Left ventricle myocardium superior (tissue), 1 donor: ENCODE measurements at regions not wholly inside any gene's neighbourhood (a gene's known extent, or its start where the extent isn't known, plus 50 kb on each side); places are given as distances from the start of the nearest gene placed in this dataset.
"Not testable (repeated sequence)": the region's sequence is repeated elsewhere in the genome, so short reads cannot be mapped to it uniquely, and the experiment has no call there.

ENCODE experiments used
- ATAC-seq: fragments of 200-7000 bp; cut with Tn5 transposase; one replicate; pipeline ENCODE4 v1.9.1; 2020; ENCODE audit warnings: mild to moderate bottlenecking, moderate library complexity
- DNase-seq: peaks from one replicate; pipeline ENCODE4 v3.0.0-alpha.2; 2020
- intact Hi-C: fragments of 100-400 bp; cut with micrococcal nuclease; formaldehyde crosslinking; loops from one replicate; pipeline ENCODE4 v1.11.0; 2022
- donor health status: DM: no; HTN: yes; CAD: no; lungs with severe emphysema.

- intact Hi-C loops, result no loop called here
- ATAC-seq, result peak; percentile 63
Observed at GRCh38 chr2:160582490-160583145, 89.0 kb upstream of the RBMS1 start.

GRCh38 chr2:160583146-160583535 lies 89.5 kb upstream of the RBMS1 start:
- DNase-seq (no peak), ATAC-seq (peak; percentile 80)
- intact Hi-C loops, result no loop called here

More at GRCh38 chr2:160582490-160583145, 89.0 kb upstream of the RBMS1 start:
- no peak for DNase-seq

GRCh38 chr2:160583813-160584537 lies 90.4 kb upstream of the RBMS1 start:
- peak; percentile 43 for ATAC-seq
- intact Hi-C loops, result no loop called here
- no peak for DNase-seq

- intact Hi-C loops, result no loop called here
- DNase-seq (no peak), ATAC-seq (peak; percentile 35)
Observed at GRCh38 chr2:160584972-160585494, 91.4 kb upstream of the RBMS1 start.

DNA sequence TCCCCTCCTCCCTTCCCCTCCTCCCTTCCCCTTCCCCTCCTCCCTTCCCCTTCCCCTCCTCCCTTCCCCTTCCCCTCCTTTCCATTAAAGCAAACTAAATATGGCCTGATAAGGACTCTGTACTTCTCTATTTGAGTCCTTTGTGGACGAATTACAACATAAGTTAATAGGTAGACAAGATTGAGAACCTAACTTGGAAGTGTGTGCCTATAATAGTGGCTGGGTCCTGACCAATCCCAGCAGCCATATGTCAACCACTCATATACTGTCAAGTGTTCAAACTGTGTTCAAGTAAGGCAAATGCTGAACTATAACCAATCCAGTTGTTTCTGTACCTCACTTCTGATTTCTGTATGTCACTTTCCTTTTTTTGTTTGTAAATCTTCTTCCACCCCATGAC lies 97.1 kb upstream of the RBMS1 start:
- intact Hi-C loops, result no loop called here
- DNase-seq (no peak), ATAC-seq (no peak)

DNA sequence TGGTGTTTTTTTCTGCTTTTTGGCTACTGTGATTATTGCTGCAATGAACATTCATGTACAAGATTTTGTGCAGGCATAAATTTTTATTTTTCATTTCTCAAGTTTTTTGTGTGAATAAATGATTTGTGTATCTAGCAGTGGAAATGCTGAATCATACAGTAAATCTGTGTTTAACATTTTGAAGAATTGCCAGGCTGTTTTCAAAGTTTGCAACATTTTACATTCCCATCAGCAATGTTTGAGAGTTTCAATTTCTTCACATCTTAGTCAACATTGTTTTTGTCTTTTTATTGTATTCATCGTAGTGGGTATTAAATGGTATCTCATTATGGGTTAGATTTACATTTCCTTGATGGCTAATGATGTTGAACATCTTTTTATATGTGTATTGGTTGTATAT lies 98.8 kb upstream of the RBMS1 start:
- intact Hi-C loops, result no loop called here

GRCh38 chr2:160592993-160593392 lies 99.4 kb upstream of the RBMS1 start:
- intact Hi-C loops, result no loop called here
- ATAC-seq (no peak), DNase-seq (no peak)

More for the DNA sequence above, 98.8 kb upstream of the RBMS1 start:
- no peak for DNase-seq
- no peak for ATAC-seq

DNA sequence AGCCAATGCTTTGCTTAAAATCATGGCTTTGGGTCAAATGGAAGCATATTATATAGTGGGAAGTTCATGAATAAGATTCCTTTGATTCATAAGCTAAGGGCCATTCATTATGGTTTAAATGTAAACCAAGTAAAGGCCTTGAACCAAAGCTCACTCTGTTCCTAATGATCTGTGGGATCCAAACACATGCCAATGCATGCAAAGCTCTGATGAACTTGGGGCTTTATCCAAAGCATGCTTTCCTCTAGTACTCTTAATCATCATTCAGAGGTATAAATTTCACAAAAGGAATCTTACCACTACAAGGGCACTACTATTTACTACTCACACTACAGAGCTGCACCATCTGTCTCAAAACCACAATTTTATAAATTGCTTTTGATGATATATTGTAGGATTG lies 102.8 kb upstream of the RBMS1 start:
- ATAC-seq (no peak), DNase-seq (no peak)
- intact Hi-C loops, result no loop called here

GRCh38 chr2:160600437-160600836 lies 106.8 kb upstream of the RBMS1 start:
- ATAC-seq, intact Hi-C loops, DNase-seq: not testable (repeated sequence)

- intact Hi-C loops, result no loop called here
- DNase-seq (no peak), ATAC-seq (no peak)
Observed at GRCh38 chr2:160602073-160602472, 108.5 kb upstream of the RBMS1 start.

GRCh38 chr2:160603771-160604510 lies 110.3 kb upstream of the RBMS1 start:
- ATAC-seq (no peak), DNase-seq (no peak)
- intact Hi-C loops, result no loop called here

DNA sequence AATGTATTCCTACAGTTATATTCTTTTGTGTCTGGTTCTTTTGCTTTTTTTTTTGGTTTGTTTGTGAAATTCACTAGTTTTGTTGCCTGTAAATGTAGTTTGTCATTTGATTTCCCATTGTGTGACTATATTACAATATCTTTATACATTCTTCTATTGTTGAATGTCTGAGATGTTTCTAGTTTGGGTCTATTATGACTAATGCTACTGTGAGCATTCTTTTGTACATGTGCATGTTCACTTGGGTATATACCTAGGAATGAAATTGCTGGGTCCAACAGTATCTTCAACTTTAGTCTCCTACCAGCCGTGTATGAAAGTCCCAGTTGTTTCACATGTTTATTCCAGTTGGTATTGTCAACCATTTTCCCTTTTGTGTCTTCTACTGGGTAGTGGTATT lies 112.7 kb upstream of the RBMS1 start:
- intact Hi-C loops, result no loop called here
- ATAC-seq (no peak), DNase-seq (no peak)

DNA sequence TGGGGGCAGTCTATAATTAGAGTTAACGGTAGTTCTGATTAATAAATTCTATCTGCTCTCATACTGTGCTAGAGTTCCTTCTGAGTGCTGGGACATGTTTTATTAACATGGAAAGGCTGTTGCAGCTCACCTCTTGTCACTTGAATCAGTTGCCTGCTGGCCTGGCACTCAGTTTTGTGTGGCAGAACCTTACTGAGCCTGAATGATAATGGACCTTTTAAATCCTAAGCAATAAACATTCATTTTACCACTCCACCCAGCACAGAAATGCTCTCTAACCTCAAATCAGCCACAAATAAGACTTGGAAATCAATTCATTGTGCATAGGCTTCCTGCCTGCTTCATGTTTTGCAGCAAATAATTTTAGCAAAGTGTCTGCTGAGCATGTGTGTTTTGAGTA lies 115.0 kb upstream of the RBMS1 start:
- DNase-seq (no peak), ATAC-seq (peak; percentile 53)
- intact Hi-C loops, result no loop called here

DNA sequence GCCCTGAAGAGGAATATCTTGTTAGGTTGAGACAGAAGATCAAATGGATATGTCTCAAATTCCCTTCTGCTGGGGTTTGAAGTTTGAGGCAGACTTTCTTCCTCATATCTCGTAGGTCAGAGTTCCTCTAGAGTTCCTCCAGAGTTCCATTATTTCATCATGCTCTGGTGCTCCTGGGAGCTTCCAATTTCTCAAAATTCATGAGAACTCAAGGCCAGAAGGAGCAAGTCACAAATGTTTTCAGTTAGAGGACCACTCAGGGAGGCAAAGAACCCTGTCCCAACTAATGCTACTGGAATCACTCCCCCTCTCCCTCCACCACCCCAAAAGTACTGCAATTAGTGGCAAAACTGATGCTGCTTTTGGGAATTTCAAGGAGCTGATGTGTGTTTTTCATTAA lies 115.7 kb upstream of the RBMS1 start:
- DNase-seq (no peak), ATAC-seq (peak; percentile 60)
- intact Hi-C loops, result no loop called here

- intact Hi-C loops, result no loop called here
- ATAC-seq, result no peak
- no peak for DNase-seq
Observed at GRCh38 chr2:160610041-160610440, 116.4 kb upstream of the RBMS1 start.

- DNase-seq, result no peak
- no peak for ATAC-seq
Observed at GRCh38 chr2:160612266-160612856, 118.8 kb upstream of the RBMS1 start.

DNA sequence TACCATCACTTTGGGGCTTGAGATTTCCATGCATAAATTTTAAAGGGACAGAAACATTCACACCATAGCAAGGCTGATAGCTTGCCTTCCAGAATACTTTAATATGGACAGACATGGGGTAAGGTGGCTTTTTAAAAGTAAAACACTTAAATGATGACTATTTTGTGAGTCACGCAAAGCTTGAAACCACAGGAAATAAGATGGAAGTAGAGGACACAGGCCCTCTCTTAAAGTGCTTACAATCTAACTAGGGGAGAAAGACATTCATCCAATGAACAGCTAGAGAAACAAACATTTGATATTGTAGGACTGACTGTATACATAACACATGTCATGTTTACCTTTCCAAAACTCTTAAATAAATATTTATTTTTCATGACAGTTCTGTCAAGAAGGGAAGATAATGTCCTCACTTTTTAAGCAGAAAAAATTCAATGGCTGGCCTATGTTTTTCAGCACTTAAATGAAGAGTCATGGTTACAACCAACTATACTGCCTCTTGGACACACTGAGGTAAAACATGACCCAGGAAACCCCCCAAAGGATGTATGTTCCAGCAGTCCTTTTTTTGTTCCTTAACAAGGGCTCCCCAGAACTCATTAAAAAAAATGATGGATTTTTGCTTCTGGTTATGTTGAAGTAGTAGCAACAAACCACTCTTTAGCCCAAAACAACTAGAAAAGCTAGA lies 120.0 kb upstream of the RBMS1 start:
- intact Hi-C loops, result no loop called here
- DNase-seq, result no peak
- ATAC-seq, result no peak

More at GRCh38 chr2:160612266-160612856, 118.8 kb upstream of the RBMS1 start:
- intact Hi-C loops, result no loop called here

DNA sequence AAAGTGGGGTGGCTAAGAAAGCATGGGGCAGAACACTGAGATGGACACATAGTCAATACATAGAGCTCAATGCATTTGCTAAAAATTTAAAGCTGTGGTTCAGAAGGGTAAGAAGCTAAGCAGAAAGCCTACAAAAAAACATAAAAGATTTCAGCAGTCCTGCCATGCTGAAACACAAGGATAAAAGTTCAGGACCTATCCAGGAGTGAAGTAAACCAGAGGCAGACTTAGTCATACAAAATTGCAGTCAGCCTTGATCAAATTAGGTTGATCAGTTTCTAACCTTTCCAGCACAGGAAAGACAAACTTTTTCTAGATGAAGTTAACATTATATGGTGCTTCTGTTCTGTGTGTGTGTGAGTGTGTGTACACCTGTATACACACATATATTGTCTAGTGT lies 120.8 kb upstream of the RBMS1 start:
- no peak for ATAC-seq
- no peak for DNase-seq
- intact Hi-C loops, result no loop called here

- ATAC-seq, result no peak
- DNase-seq, result no peak
Observed at GRCh38 chr2:160615706-160616105, 122.1 kb upstream of the RBMS1 start.

More at GRCh38 chr2:160615706-160616105, 122.1 kb upstream of the RBMS1 start:
- intact Hi-C loops, result no loop called here
